ENCODE measurements at regions not wholly inside any gene's neighbourhood (a gene's known extent, or its start where the extent isn't known, plus 50 kb on each side); places are given as distances from the start of the nearest gene placed in this dataset.

DNA sequence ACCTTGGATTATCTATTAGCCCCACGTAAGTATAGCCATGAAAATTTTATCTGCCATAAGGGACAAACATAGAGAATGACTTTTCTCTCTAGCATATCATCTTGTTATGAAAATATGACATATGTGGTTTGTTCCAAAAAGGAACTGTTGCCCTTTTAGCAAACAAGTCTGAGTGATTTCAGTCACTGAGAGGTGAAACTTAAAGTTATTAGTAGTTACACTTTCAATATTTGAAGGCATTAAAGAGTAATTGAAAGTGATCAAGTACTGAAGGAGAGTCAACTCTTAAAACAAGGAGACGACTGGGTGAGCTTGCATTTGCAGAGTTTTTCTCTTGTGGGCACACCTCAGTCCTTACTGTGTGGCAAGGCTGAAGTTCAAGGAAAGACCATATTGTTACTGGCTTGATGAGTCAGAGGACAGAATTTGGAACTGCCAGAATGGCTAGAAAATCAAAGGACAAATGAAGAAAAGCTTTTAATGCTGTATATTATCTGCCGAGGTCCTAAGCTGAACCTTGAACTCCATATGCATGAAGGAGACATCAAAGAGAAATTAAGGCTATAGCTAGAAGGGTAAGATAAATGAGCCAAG lies 205.1 kb upstream of the EMCN start:
- TF ChIP-seq CTCF (IDR thresholded peaks at IDR 0.05; ENCODE audit: low read depth, low read length, missing control alignments) = no peak
- DNase-seq (ENCODE audit: low read depth) = no peak
- in situ Hi-C loops (cut with HindIII; ENCODE audit: low sequenced_read_pairs) = no loop called here
- no peak overlapping the region for H3K4me3 ChIP-seq (ENCODE audit: low read depth, low read length)

DNA sequence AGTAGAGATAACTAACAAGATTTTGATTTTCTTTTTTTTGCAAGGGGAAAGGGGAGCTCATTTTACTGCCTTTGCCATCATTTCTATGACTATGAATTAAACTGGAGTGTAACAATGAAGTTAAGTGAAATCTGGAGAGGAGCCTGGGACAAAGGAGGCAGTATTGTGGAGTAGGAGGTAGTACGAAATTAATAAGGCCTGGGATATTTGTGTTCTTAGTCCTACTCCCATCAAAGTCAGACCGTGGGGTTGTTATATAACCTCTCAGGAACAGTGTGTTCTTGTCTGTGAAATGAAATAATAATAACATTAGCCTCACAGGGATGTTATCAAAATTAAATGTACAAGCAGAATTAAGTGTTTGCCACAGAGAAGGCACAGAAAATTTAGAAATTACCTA lies 204.3 kb upstream of the EMCN start:
- TF ChIP-seq CTCF (IDR thresholded peaks at IDR 0.05; ENCODE audit: low read depth, low read length, missing control alignments) = no peak
- H3K4me3 ChIP-seq (ENCODE audit: low read depth, low read length) = no peak overlapping the region
- DNase-seq (ENCODE audit: low read depth) = no peak
- in situ Hi-C loops (cut with HindIII; ENCODE audit: low sequenced_read_pairs) = no loop called here

DNA sequence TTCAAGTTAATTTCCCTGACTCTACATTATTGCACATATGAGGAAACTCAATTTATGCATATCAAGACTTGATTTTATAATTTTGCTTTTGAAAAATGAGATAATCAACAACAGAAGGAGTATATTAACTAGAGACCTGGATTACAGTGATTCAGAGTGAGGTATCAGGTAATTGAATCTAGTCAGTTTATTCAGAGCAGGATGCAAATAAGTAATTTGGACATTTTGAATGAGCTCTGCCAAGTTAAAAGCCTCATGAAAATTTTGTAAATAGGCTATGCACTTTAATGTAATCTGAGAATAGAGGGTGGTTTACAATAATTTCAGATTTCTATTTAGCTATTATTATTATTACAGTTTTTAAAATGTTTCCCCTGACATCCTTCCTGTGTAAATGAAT lies 203.7 kb upstream of the EMCN start:
- no peak for TF ChIP-seq CTCF (IDR thresholded peaks at IDR 0.05; ENCODE audit: low read depth, low read length, missing control alignments)
- H3K4me3 ChIP-seq (ENCODE audit: low read depth, low read length) = no peak overlapping the region
- DNase-seq (ENCODE audit: low read depth) = no peak
- in situ Hi-C loops (cut with HindIII; ENCODE audit: low sequenced_read_pairs) = no loop called here

DNA sequence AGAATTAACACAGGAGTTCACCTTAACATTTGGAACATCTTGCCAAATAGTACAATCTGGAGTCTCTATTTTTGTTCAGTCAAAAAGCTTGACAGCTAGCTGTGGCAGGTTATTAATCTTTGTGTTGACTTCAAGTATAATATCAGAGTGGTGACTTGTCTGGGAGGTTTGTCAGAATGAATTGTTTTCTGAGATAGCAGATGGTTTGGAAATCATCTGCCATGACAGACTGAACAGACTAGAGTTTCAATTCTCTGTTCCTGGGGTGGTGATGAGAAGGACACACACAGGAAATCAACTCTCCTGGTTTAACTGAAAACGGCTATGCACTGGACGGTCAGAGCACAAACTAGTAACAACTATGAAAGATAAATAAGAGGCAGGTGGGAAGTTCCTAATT lies 203.3 kb upstream of the EMCN start:
- no peak overlapping the region for H3K4me3 ChIP-seq (ENCODE audit: low read depth, low read length)
- no peak for DNase-seq (ENCODE audit: low read depth)
- no peak for TF ChIP-seq CTCF (IDR thresholded peaks at IDR 0.05; ENCODE audit: low read depth, low read length, missing control alignments)
- in situ Hi-C loops (cut with HindIII; ENCODE audit: low sequenced_read_pairs) = no loop called here

- H3K4me3 ChIP-seq (ENCODE audit: low read depth, low read length) = no peak overlapping the region
- in situ Hi-C loops (cut with HindIII; ENCODE audit: low sequenced_read_pairs) = no loop called here
- no peak for DNase-seq (ENCODE audit: low read depth)
- TF ChIP-seq CTCF (IDR thresholded peaks at IDR 0.05; ENCODE audit: low read depth, low read length, missing control alignments) = no peak
These were observed 198.6 kb upstream of the EMCN start for GRCh38 chr4:100716416-100716815.

DNA sequence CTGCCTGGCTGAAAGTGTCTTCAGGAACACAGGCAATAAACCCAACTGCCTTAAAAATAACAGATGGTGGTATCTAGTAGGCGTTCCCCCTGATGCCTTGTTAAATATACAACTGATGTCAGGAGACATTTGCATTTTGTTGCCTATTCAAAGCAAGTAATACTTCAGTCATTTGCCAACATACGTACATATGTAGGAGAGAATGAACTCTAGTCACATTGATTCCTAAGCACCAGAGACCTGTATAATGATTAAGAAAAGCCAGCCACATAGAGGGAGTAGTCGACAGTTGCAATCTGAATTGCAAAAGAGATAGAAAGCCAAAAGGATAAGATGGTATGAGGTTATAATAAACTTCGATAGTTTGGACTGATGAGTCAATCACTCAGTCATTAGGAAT lies 191.0 kb upstream of the EMCN start:
- no peak for DNase-seq (ENCODE audit: low read depth)
- in situ Hi-C loops (cut with HindIII; ENCODE audit: low sequenced_read_pairs) = no loop called here
- no peak for TF ChIP-seq CTCF (IDR thresholded peaks at IDR 0.05; ENCODE audit: low read depth, low read length, missing control alignments)
- H3K4me3 ChIP-seq (ENCODE audit: low read depth, low read length) = no peak overlapping the region

- no peak for TF ChIP-seq CTCF (IDR thresholded peaks at IDR 0.05; ENCODE audit: low read depth, low read length, missing control alignments)
- no peak for DNase-seq (ENCODE audit: low read depth)
- in situ Hi-C loops (cut with HindIII; ENCODE audit: low sequenced_read_pairs) = no loop called here
- H3K4me3 ChIP-seq (ENCODE audit: low read depth, low read length) = no peak overlapping the region
These were observed 190.0 kb upstream of the EMCN start for GRCh38 chr4:100707786-100708185.

Data from astrocyte of the cerebellum (primary cell).